Hematopoietic multipotent progenitor cell treated with erythropoietin and hydrocortisone succinate and interleukin-3 and kit ligand, for 4 days (in vitro differentiated cells): ENCODE measurements at regions not wholly inside any gene's neighbourhood (a gene's known extent, or its start where the extent isn't known, plus 50 kb on each side); places are given as distances from the start of the nearest gene placed in this dataset.

Experiments used
- DNase-seq: peaks from one replicate; pipeline ENCODE4 v3.0.0-alpha.2; 2015

DNA sequence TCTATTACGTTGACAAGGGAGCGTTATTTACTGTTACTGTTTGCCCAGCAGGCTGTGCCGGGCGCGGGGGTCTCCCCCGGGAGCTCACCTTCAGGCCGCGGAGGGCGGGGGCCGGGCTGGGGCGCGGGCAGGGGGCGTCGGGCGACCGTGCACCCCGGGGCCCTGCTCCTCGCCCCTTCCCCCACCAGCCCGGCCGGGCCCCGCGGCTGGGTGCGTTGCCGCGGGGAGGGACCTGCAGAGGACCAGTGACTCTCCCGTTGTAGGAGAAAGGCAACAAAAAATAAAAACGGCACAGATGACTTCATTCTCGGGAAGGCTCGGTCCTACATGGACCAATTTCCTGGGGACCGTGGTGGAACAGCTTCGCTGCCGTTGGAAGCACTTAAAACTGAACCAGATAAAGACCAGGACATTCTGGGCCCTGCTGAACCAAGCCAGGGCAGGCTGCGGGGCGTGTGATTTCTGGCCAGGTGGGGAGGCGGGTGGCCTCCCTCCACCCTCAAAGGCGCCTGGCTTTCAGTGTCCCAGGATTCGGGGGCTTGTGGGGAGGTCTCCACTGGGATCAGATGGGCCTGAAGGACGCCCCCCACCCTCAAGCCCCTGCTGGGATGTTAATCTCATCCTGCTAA lies 57.4 kb downstream of the IGLL1 start:
- no peak for DNase-seq

- peak; percentile 96 for DNase-seq
Observed at GRCh38 chr22:23521441-23522113, 58.5 kb downstream of the IGLL1 start.

DNA sequence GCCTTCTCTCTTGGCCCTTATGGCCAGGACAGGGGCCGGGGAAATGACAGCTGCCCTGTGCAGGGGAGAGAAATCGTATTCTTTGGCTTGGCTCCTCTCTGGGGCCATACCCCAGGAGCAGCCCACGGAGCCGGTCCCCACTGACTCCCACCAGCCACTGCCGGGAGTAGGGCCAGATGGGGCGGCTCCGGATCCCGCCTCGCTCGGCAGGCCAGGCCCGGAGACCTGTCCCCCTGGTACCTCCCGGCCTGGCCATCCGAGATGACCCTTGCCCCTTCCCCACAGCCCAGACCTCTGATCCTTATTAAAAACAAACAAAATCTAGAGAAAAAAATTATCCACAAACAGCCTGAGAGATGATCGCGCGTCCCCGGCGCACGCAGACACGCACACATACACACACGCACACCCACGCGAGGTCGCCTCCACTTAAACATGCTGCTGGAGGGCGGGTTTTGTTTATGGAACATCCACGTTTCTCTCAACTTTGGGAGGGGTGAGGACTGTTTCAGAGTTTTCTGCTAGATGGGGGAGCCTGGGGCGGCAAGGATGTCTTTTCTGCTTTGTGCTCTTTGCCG lies 59.1 kb downstream of the IGLL1 start:
- no peak for DNase-seq

GRCh38 chr22:23519442-23520157 lies 60.5 kb downstream of the IGLL1 start:
- no peak for DNase-seq

- no peak for DNase-seq
Observed at GRCh38 chr22:23518376-23519187, 61.5 kb downstream of the IGLL1 start.

- DNase-seq = no peak
Observed at GRCh38 chr22:23517804-23518375, 62.2 kb downstream of the IGLL1 start.

GRCh38 chr22:23516304-23516703 lies 63.8 kb downstream of the IGLL1 start:
- no peak for DNase-seq

DNA sequence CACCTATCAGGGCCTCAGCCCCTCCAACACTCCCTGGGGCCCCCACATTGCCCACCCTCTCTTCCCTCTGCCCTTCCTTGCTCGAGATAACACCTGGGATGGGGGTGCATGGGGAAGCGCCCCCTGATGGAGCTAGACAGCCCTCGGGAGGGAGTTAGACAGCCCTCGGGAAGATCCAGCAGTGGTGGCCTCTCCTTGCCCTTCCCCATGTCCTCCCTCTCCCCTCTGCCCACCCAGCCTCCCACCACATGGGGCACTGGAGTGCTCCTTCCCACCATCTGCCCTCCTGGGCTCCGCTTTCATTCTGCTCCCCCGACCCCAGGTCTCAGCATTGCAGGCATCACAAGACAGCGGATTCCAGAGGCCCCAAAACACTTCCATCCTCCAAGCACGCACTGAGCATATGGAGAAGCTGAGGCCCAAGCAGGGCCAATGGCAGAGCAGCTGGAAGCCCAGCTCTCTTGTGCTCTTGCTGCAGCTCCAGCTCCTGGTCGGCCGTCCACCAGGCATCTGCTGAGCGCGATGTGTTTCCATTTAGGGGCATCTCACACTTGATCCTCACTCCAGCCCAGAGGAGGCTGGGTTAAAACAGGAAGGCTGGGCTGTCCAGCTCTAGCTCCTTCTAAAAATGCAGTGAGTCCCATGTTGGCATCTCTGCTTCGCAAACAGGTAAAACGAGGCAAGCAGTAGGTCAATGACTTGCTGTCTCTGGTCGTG lies 65.6 kb downstream of the IGLL1 start:
- no peak for DNase-seq

DNA sequence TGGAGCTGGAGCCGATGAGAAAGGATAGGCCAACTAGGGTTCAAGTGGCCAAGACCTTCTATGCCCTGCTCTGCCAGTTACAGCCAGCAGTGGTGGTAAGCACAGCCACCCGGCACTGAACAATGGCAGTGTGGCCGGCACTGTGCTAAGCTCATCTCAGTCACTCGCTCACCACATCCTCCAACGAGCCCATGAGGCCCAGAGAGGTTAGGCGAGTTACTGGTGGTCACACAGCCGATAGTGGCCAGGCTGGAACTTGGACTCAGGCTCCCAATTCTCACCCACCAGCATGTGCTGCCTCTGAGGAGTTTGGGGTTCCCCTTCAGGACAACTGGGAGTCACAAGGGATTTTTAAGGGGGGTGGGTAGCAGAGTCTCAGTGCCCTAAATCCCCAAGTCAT lies 66.4 kb downstream of the IGLL1 start:
- no peak for DNase-seq

- no peak for DNase-seq
Observed at GRCh38 chr22:23513133-23513532, 67.0 kb downstream of the IGLL1 start.

DNA sequence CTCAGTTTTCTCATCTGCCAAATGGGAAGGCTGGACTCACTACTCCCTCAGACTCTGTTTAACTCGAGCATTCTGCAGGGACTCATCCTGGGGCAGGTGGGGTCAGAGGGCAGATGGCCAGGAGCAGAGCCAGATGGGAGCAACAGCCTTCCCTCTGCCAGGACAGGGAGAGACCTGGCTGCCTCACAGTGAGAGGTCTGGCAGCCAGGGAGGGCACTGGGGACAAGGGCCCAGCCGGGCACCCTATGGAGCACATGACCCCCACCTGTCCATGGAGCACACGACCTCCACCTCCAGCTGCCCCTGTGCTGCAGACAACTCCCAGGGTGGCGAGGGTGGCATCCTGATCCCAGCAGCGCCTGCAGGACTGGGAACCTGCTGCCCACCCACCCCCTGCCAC lies 67.4 kb downstream of the IGLL1 start:
- no peak for DNase-seq

DNA sequence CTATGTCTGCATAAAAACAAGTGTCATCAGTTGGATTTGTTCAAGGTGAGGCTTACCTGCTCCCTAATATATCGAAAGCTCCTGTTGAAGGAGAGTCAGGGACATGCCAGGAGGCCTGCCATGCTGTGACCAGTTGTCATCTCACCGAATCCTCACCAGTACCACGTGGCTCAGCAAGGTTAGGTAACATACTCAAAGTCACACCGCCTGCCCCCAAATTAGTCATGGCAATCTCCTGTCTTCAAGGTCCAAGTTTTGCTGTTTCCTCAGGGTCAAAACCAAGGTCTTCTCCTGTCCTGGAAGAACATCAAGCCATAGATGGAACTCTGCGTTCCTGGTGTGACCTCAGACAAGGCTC lies 67.8 kb downstream of the IGLL1 start:
- no peak for DNase-seq

GRCh38 chr22:23511627-23512347 lies 68.3 kb downstream of the IGLL1 start:
- no peak for DNase-seq

GRCh38 chr22:23509571-23510302 lies 70.4 kb downstream of the IGLL1 start:
- no peak for DNase-seq

DNA sequence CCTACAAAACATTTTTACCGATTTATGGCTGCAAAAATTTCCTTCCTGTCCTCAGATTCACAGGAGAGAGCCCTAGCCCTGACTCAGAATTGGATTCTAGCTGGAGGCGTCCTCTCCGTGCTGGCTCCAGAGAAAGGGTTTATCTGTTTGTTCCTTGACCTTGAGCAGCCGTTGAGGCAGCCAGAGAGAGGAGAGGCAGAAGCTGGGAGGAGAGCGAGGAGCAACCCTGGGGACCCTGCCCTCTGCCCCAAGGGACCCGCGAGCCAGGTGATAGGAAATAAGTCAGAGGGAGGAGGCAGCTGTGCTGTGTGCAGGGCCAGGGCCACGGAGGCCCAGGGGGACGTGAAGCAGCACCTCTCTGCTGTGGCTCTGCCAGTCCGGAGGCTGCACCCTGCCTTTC lies 75.6 kb downstream of the IGLL1 start:
- DNase-seq = no peak

DNA sequence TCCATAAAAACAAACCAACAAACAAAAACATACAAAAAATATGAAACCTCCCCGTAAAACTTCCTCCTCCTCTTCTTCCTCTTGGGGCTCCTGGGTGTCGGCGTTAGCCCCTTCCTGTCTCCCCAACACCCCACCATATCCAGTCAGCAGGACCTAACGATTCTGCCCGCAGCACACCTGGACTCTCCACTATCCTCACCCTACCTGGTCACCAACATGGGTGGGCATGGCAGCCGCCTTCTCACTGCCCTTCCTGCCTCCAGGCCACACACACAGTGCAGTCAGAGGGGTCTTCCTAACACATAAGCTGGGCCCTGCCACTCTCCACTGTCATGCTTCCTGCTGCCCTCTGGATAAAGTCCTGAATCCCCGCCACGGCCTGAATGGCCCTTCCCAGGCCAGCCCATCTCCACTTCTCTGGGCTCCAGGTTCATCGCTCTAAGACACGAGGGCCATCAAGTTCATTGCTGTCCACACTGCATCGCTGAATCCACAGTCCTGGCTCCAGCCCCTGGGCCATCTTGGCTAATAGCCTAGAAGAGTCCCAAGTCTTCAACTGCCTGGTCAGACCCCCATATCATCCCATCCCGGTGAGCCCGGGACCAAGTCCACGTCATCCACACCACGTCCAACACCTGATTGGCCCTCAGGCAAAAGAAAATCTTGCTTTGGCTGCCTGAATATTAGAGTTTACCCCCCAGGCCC lies 76.2 kb downstream of the IGLL1 start:
- no peak for DNase-seq

DNA sequence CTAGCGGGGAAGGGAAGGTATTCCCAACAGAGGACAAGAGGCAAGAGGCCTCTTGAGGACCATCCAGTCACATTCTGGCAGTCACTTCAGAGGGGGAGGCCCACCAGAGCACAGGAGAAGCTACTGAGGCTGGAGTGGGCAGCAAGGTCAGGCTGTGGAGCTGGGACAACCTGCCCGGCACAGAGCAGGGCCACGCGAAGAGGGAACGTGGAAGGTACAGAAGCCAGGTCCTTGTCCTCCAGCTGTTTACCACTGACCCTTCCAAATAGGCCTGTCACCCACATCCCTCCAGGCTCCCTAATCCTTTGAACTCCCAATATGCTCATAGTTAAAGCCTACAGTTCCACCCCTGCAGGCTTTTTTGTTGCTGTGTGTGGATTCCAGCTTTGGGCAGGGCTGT lies 76.9 kb downstream of the IGLL1 start:
- no peak for DNase-seq

DNA sequence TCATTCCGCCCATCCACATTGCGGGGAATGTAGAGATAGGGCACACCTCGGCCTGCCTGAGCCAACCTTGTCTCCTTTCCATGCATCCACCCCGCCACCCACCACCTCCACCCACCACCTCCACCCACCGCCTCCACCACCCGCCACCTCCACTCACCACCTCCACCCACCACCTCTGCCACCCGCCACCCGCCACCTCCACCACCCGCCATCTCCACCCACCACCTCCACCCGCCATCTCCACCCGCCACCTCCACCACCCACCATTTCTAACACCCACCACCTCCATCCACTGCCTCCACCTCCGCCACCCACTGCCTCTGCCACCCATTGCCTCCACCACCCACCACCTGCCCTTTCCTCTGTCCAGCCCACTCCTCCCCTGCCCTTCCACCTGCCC lies 78.4 kb downstream of the IGLL1 start:
- DNase-seq = no peak

DNA sequence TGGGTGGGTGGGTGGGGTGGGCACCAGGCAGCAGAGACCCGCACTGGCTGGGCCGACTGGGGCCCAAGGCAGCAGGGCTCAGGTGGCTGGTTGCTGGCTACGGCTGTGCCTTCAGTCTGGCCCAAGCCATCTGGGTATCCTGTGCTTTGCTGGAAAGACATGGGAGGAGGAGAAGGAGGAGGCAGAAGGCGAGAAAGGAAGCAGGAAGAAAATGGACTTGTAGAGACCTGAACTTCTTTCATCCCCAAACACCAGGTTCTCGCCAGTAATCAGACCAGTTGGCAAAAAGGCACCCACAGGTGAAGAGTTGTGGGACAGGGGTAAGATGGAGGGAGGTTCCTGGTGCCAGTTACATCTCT lies 78.8 kb downstream of the IGLL1 start:
- DNase-seq = no peak
